ENCODE measurements at regions not wholly inside any gene's neighbourhood (a gene's known extent, or its start where the extent isn't known, plus 50 kb on each side); places are given as distances from the start of the nearest gene placed in this dataset.
"Not testable (repeated sequence)": the region's sequence is repeated elsewhere in the genome, so short reads cannot be mapped to it uniquely, and the experiment has no call there.

GRCh38 chr2:113551637-113552318, 53.3 kb downstream of the FOXD4L1 start:
- H3K4me1 ChIP-seq (ENCODE audit: insufficient read depth, poor library complexity, severe bottlenecking); H3K9me3 ChIP-seq (ENCODE audit: severe bottlenecking); H3K27me3 ChIP-seq (ENCODE audit: insufficient read depth, poor library complexity, severe bottlenecking); H3K36me3 ChIP-seq (ENCODE audit: low read depth); H3K27ac ChIP-seq (ENCODE audit: poor library complexity, severe bottlenecking); H3K4me3 ChIP-seq (ENCODE audit: severe bottlenecking); DNase-seq (ENCODE audit: low spot score): not testable (repeated sequence)
- ATAC-seq (ENCODE audit: low read depth) = peak; percentile 61

- DNase-seq (ENCODE audit: low spot score); H3K36me3 ChIP-seq (ENCODE audit: low read depth); H3K4me1 ChIP-seq (ENCODE audit: insufficient read depth, poor library complexity, severe bottlenecking); H3K27me3 ChIP-seq (ENCODE audit: insufficient read depth, poor library complexity, severe bottlenecking); H3K4me3 ChIP-seq (ENCODE audit: severe bottlenecking); H3K27ac ChIP-seq (ENCODE audit: poor library complexity, severe bottlenecking); H3K9me3 ChIP-seq (ENCODE audit: severe bottlenecking); ATAC-seq (ENCODE audit: low read depth): not testable (repeated sequence)
Observed at GRCh38 chr2:113559820-113560219, 61.4 kb downstream of the FOXD4L1 start.

- not testable (repeated sequence) for H3K4me3 ChIP-seq (ENCODE audit: severe bottlenecking); DNase-seq (ENCODE audit: low spot score); H3K4me1 ChIP-seq (ENCODE audit: insufficient read depth, poor library complexity, severe bottlenecking); H3K36me3 ChIP-seq (ENCODE audit: low read depth); ATAC-seq (ENCODE audit: low read depth); H3K9me3 ChIP-seq (ENCODE audit: severe bottlenecking); H3K27me3 ChIP-seq (ENCODE audit: insufficient read depth, poor library complexity, severe bottlenecking); H3K27ac ChIP-seq (ENCODE audit: poor library complexity, severe bottlenecking)
Observed at GRCh38 chr2:113562662-113563061, 64.2 kb downstream of the FOXD4L1 start.

DNA sequence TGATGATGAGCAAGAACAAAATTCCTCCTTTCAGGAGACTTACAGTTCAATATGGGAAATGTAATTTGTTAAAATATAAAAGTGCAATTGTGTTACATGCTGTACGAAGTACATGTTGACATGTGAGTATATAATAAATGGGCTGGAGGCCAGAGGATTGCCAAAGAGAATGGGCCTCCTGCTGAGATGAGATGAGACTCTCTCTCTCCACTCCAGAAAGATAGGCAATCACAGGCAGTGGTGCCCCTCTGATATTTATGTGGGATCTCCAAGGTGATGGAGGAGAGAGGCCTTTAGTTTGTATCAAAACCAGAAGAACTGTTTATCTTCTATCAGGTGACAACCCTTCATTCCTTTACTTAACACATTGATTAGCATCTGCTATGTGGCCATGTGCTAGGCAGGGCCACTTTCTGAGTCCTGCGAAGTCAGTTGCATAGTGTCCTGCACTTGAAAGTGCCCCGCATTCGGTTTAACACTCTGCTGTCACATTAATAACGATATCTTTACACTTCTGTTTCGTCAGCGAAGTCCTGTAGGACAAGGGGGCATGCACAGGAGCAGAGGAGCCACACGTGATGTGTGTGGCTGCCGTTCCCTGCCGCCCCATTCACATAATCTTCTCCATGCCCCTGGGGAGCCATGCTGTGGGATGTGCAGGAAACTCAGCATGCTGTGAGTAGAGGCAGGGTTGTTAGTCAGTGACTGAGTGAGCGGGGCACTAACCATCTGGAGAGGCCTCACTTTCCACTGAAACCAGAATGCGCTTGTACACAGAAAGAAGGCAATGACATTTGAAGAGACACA, 60.2 kb upstream of the RABL2A start:
- H3K4me3 ChIP-seq (ENCODE audit: severe bottlenecking); H3K9me3 ChIP-seq (ENCODE audit: severe bottlenecking); H3K27ac ChIP-seq (ENCODE audit: poor library complexity, severe bottlenecking); DNase-seq (ENCODE audit: low spot score); H3K4me1 ChIP-seq (ENCODE audit: insufficient read depth, poor library complexity, severe bottlenecking); H3K27me3 ChIP-seq (ENCODE audit: insufficient read depth, poor library complexity, severe bottlenecking); H3K36me3 ChIP-seq (ENCODE audit: low read depth); ATAC-seq (ENCODE audit: low read depth): not testable (repeated sequence)

- 0 out of 3 replicates have a peak, but pooled peaks have one; percentile 14 for ATAC-seq (ENCODE audit: low read depth)
- not testable (repeated sequence) for DNase-seq (ENCODE audit: low spot score)
Observed at GRCh38 chr2:113567481-113567849, 59.6 kb upstream of the RABL2A start.

GRCh38 chr2:113568231-113568630, 58.8 kb upstream of the RABL2A start:
- not testable (repeated sequence) for H3K36me3 ChIP-seq (ENCODE audit: low read depth); DNase-seq (ENCODE audit: low spot score); H3K27ac ChIP-seq (ENCODE audit: poor library complexity, severe bottlenecking); H3K27me3 ChIP-seq (ENCODE audit: insufficient read depth, poor library complexity, severe bottlenecking); H3K4me3 ChIP-seq (ENCODE audit: severe bottlenecking); H3K9me3 ChIP-seq (ENCODE audit: severe bottlenecking); H3K4me1 ChIP-seq (ENCODE audit: insufficient read depth, poor library complexity, severe bottlenecking); ATAC-seq (ENCODE audit: low read depth)

More at GRCh38 chr2:113567481-113567849, 59.6 kb upstream of the RABL2A start:
- not testable (repeated sequence) for H3K4me3 ChIP-seq (ENCODE audit: severe bottlenecking); H3K9me3 ChIP-seq (ENCODE audit: severe bottlenecking); H3K27me3 ChIP-seq (ENCODE audit: insufficient read depth, poor library complexity, severe bottlenecking); H3K4me1 ChIP-seq (ENCODE audit: insufficient read depth, poor library complexity, severe bottlenecking); H3K27ac ChIP-seq (ENCODE audit: poor library complexity, severe bottlenecking); H3K36me3 ChIP-seq (ENCODE audit: low read depth)

DNA sequence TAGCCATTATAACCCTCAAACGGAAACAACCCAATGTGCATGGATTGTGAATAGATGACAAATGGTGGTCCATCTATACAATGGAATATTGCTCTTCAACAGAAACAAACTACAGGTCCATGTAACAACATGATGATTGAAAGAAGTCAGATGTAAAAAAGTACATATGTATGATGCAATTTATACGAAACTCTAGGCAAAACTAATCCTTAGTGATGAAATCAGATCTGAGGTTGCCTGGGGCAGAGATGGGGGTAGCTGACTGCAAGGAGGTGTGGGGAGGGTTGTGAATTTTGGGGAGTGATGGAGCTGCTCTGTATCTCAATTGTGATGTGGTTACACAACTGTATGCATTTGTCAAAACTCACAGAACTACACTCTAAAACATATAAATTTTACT, 57.0 kb upstream of the RABL2A start:
- H3K36me3 ChIP-seq (ENCODE audit: low read depth); H3K4me1 ChIP-seq (ENCODE audit: insufficient read depth, poor library complexity, severe bottlenecking); H3K27me3 ChIP-seq (ENCODE audit: insufficient read depth, poor library complexity, severe bottlenecking); H3K9me3 ChIP-seq (ENCODE audit: severe bottlenecking); H3K4me3 ChIP-seq (ENCODE audit: severe bottlenecking); DNase-seq (ENCODE audit: low spot score); ATAC-seq (ENCODE audit: low read depth); H3K27ac ChIP-seq (ENCODE audit: poor library complexity, severe bottlenecking): not testable (repeated sequence)

DNA sequence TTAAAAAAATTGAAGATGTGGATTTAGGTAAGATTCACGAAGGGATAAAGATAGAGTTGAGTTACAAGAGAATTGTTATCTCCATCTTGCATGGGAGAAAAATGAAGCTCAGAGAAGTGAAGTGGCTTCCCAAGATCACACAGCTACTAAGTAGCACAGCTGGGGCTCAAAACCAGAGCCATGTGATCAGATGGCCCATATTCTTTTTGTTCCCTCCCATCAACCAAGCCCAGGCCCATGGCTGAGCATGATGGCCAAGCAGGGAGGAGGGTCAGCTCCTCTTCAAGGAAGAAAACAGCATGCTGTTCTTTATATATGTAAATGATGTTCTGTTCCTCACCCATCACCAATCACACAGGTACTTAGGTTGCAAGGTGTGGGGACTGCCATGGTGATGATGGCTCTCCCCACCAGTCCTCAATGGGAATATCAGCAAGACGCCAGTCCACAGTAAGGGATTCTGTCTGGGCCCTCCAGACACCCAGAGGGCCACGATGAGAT, 56.5 kb upstream of the RABL2A start:
- DNase-seq (ENCODE audit: low spot score) = not testable (repeated sequence)

DNA sequence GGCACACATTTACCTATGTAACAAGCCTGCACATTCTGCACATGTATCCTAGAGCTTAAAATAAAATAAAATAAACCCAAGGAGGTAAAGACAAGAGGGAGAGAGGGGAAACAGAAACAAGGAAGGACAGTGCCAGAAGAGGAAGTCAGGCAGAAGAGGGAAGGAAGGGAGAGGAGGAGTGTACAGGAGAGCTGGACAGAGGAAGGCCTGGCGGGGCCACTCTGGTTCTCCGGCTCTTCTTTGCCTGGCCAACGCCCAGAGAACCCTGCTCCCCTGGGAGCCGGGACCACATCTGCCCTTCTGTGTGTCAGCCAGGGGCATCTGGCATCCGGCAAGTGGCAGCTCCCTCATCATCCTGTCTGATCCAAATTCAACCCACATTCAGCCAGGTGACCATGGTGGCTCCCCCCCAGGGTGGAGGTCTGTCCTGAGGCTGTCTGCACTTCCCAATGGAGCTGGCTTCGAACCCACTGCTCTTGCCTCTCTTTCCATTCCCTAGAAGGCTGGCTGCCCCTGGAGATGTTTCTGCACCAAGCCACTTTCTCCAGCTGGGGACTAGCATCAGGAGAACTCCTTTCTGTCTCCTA, 55.5 kb upstream of the RABL2A start:
- not testable (repeated sequence) for H3K36me3 ChIP-seq (ENCODE audit: low read depth); ATAC-seq (ENCODE audit: low read depth); H3K9me3 ChIP-seq (ENCODE audit: severe bottlenecking); DNase-seq (ENCODE audit: low spot score); H3K4me1 ChIP-seq (ENCODE audit: insufficient read depth, poor library complexity, severe bottlenecking); H3K4me3 ChIP-seq (ENCODE audit: severe bottlenecking); H3K27me3 ChIP-seq (ENCODE audit: insufficient read depth, poor library complexity, severe bottlenecking); H3K27ac ChIP-seq (ENCODE audit: poor library complexity, severe bottlenecking)

More for the DNA sequence above, 56.5 kb upstream of the RABL2A start:
- not testable (repeated sequence) for ATAC-seq (ENCODE audit: low read depth); H3K4me3 ChIP-seq (ENCODE audit: severe bottlenecking); H3K27ac ChIP-seq (ENCODE audit: poor library complexity, severe bottlenecking); H3K4me1 ChIP-seq (ENCODE audit: insufficient read depth, poor library complexity, severe bottlenecking); H3K9me3 ChIP-seq (ENCODE audit: severe bottlenecking); H3K27me3 ChIP-seq (ENCODE audit: insufficient read depth, poor library complexity, severe bottlenecking); H3K36me3 ChIP-seq (ENCODE audit: low read depth)

GRCh38 chr2:113575721-113576120, 51.3 kb upstream of the RABL2A start:
- not testable (repeated sequence) for H3K9me3 ChIP-seq (ENCODE audit: severe bottlenecking); H3K27ac ChIP-seq (ENCODE audit: poor library complexity, severe bottlenecking); H3K36me3 ChIP-seq (ENCODE audit: low read depth); ATAC-seq (ENCODE audit: low read depth); H3K27me3 ChIP-seq (ENCODE audit: insufficient read depth, poor library complexity, severe bottlenecking); DNase-seq (ENCODE audit: low spot score); H3K4me3 ChIP-seq (ENCODE audit: severe bottlenecking); H3K4me1 ChIP-seq (ENCODE audit: insufficient read depth, poor library complexity, severe bottlenecking)

- not testable (repeated sequence) for H3K4me1 ChIP-seq (ENCODE audit: insufficient read depth, poor library complexity, severe bottlenecking); H3K27me3 ChIP-seq (ENCODE audit: insufficient read depth, poor library complexity, severe bottlenecking); ATAC-seq (ENCODE audit: low read depth); H3K36me3 ChIP-seq (ENCODE audit: low read depth); H3K27ac ChIP-seq (ENCODE audit: poor library complexity, severe bottlenecking); H3K9me3 ChIP-seq (ENCODE audit: severe bottlenecking); DNase-seq (ENCODE audit: low spot score); H3K4me3 ChIP-seq (ENCODE audit: severe bottlenecking)
Observed at GRCh38 chr2:113576353-113576752, 50.7 kb upstream of the RABL2A start.

Data from RWPE2 (cell line).